Esophagus muscularis mucosa (tissue), 4 donors: ENCODE measurements at regions not wholly inside any gene's neighbourhood (a gene's known extent, or its start where the extent isn't known, plus 50 kb on each side); places are given as distances from the start of the nearest gene placed in this dataset.

Experiments used
- DNase-seq: peaks from one replicate; pipeline ENCODE4 v3.0.0-alpha.2; 2017; ENCODE audit errors: extremely low spot score
- H3K27ac ChIP-seq, 4 donors: fragments of 200-600 bp; sonication (generic); replicated peaks in 1 of 4; 1 replicate in 3 of 4; 2 replicates in 1 of 4; pipeline ENCODE4 v1.5.1; 2016 to 2019; ENCODE audit warnings: mild to moderate bottlenecking in 1 of 4
- H3K27me3 ChIP-seq, 4 donors: fragments of 200-600 bp; sonication (generic); one replicate each; pipeline versions ENCODE4 v1.5.1 to v1.6.0; 2016 to 2019
- H3K36me3 ChIP-seq, 4 donors: fragments of 200-600 bp; sonication (generic); one replicate each; pipeline ENCODE4 v1.5.1; 2016 to 2019
- H3K4me1 ChIP-seq, 4 donors: fragments of 200-600 bp; sonication (generic); one replicate each; pipeline ENCODE4 v1.5.1; 2016 to 2019
- H3K4me3 ChIP-seq, 4 donors: fragments of 200-600 bp; sonication (generic); 1 replicate in 2 of 4; 2 replicates in 2 of 4; pipeline ENCODE4 v1.5.1; 2016 to 2019; ENCODE audit warnings: mild to moderate bottlenecking in 4 of 4, moderate library complexity in 1 of 4
- H3K9me3 ChIP-seq, 4 donors: fragments of 200-600 bp; sonication (generic); 1 replicate in 3 of 4; 2 replicates in 1 of 4; pipeline ENCODE4 v1.5.1; 2016 to 2019
- EP300 ChIP-seq: sonication (generic); formaldehyde crosslinking; IDR thresholded peaks from one replicate; pipeline ENCODE4 v1.6.1; 2017; ENCODE audit warnings: antibody characterized with exemption
- POLR2A ChIP-seq: fragments of 450-650 bp; IDR thresholded peaks from one replicate; pipeline ENCODE4 v1.6.1; 2017; ENCODE audit warnings: antibody characterized with exemption, moderate library complexity, mild to moderate bottlenecking, low read depth
- POLR2AphosphoS5 ChIP-seq, 2 donors: sonication (generic); formaldehyde crosslinking; IDR thresholded peaks; one replicate each; pipeline ENCODE4 v1.6.1; 2017; ENCODE audit warnings: antibody characterized with exemption in 2 of 2
- WGBS: methylation state at CpG from one replicate; pipeline ENCODE4 v1.1.5; 2018; 5-methylcytosine and 5-hydroxymethylcytosine counted together
- intact Hi-C: fragments of 100-400 bp; cut with DNase I; formaldehyde crosslinking; loops from one replicate; pipeline ENCODE4 v1.15.1; 2023
- TF ChIP-seq, protein P1 (sequence below), 3 experiments: fragments of 200-600 bp in 2 of 3; fragments of 450-650 bp in 1 of 3; sonication (generic) in 2 of 3; IDR thresholded peaks; one replicate each; pipeline ENCODE4 v1.5.1; 2017 to 2019; ENCODE audit warnings: antibody characterized with exemption in 3 of 3, mild to moderate bottlenecking in 2 of 3, moderate library complexity in 1 of 3

DNA sequence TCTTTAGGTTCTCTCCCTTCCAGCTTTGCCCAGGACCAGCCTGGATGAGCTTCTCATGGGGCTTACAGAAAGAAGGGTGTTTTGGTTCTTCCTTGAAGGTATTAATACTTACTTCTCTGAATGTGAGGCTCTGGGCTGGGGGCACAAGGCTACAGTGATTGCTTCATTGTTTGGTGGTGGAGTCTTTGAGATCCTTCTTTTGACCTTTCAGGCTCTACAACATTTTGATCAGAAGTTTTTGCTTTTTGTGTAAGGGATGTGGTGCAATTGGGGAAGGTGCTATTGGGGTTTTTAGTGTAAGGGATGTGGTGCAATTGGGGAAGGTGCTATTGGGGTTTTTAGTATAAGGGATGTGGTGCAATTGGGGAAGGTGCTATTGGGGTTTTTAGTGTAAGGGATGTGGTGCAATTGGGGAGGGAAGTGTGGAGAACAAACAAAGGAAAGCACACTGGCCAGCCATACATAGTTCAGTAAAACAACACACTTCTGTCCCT lies 103.6 kb upstream of the IVNS1ABP start:
- Histone ChIP-seq H3K4me1 (no peaks in the 10 kb centered on the region), H3K9me3 (no peaks in the 10 kb centered on the region), H3K36me3 (no peaks in the 10 kb centered on the region), H3K4me3 (no peak overlapping the region), H3K27me3 (no peaks in the 10 kb centered on the region), H3K27ac (no peak overlapping the region)
- intact Hi-C loops = no loop called here
- TF ChIP-seq, protein P1, sequence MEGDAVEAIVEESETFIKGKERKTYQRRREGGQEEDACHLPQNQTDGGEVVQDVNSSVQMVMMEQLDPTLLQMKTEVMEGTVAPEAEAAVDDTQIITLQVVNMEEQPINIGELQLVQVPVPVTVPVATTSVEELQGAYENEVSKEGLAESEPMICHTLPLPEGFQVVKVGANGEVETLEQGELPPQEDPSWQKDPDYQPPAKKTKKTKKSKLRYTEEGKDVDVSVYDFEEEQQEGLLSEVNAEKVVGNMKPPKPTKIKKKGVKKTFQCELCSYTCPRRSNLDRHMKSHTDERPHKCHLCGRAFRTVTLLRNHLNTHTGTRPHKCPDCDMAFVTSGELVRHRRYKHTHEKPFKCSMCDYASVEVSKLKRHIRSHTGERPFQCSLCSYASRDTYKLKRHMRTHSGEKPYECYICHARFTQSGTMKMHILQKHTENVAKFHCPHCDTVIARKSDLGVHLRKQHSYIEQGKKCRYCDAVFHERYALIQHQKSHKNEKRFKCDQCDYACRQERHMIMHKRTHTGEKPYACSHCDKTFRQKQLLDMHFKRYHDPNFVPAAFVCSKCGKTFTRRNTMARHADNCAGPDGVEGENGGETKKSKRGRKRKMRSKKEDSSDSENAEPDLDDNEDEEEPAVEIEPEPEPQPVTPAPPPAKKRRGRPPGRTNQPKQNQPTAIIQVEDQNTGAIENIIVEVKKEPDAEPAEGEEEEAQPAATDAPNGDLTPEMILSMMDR (IDR thresholded peaks at IDR 0.05) = no peak
- no peak for DNase-seq

DNA sequence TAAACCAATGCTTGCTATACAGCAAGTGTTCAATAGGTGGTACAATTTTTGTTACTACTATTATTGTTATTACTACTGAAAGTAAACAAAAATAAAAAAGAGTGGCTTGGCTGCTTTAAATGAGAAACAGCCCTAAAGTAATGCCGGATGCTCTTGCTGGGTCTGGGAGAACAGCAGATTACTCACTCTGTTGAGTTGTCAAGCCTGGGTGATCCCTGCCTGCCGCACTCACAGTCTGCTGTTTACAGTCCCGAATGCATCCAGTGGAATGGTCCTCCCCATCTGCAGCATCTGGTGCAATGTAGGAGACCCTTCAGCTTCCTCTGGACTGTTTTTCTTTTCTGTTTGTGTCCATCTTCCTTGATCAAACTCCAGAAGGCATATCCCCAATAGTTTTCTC lies 102.7 kb upstream of the IVNS1ABP start:
- H3K27ac ChIP-seq = no peak overlapping the region
- H3K4me3 ChIP-seq = no peak overlapping the region
- no peaks in the 10 kb centered on the region for H3K9me3 ChIP-seq
- TF ChIP-seq, protein P1 (IDR thresholded peaks at IDR 0.05) = no peak
- TF ChIP-seq EP300 = no peak
- no peak for TF ChIP-seq POLR2AphosphoS5 (IDR thresholded peaks at IDR 0.05)
- no peak for TF ChIP-seq POLR2A
- no peaks in the 10 kb centered on the region for H3K27me3 ChIP-seq
- H3K36me3 ChIP-seq = no peaks in the 10 kb centered on the region
- no peaks in the 10 kb centered on the region for H3K4me1 ChIP-seq
- WGBS = 88% methylated on average over 3 of the region's 3 CpGs
- intact Hi-C loops = no loop called here
- no peak for DNase-seq

DNA sequence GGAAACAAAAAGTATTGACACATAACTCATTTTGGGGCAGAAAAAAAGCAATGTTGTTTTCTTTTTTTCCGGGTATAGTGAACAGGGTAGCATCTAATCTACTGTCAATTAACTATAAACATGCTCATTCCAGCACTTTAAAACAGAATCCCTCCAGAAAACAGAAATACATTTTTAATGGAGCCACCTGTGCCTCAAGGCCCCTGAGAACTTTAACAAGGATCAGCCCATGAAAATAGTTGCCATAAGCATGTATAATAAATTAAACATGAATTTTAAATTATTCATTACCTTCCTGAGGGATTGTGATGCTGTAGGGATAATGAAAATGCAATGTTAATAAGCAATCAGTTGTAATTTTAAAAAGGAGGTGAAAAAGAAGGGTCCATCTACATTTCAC lies 101.4 kb upstream of the IVNS1ABP start:
- 81% methylated on average over 1 of the region's 1 CpG for WGBS
- Histone ChIP-seq H3K4me3 (no peak overlapping the region), H3K9me3 (no peaks in the 10 kb centered on the region), H3K36me3 (no peaks in the 10 kb centered on the region), H3K27ac (no peak overlapping the region), H3K27me3 (no peaks in the 10 kb centered on the region), H3K4me1 (no peaks in the 10 kb centered on the region)
- no peak for TF ChIP-seq POLR2A
- TF ChIP-seq POLR2AphosphoS5 (IDR thresholded peaks at IDR 0.05) = no peak
- TF ChIP-seq, protein P1 (IDR thresholded peaks at IDR 0.05) = no peak
- TF ChIP-seq EP300 = no peak
- intact Hi-C loops = no loop called here
- DNase-seq = no peak

DNA sequence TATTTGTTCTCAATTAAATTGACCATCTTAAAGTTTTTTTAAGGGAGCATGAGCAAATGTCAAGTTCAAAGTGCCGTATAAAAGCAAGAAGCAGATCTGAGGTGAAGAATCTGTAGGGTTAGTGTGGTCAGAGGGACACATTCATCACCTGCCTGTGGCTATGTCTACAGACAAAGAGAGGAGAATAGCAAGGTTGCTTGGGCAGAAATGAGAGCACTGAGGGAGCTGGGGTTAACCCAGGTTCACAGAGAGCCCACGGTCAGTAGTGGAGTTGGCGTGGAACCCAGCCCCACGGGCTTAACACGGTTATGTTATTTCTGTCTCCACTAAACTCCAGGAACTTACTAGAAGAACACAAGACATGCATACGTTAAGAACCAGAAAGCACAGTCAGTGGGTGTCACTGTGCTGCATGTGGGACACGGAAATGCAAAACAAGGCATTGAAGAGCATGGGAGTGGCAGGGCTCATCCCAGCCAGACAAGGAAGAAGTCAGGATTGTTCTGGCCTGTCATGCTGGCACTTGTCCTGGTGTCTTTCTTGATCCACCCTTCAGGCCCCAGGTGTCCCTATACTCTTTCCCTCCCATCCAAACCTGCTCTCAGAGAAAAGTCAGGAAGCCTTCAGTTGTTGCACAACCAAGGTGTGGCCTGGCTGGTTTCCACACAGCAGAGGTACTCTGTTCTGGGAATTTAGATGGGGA lies 95.5 kb upstream of the IVNS1ABP start:
- intact Hi-C loops = no loop called here
- WGBS = 81% methylated on average over 7 of the region's 7 CpGs
- no peaks in the 10 kb centered on the region for H3K4me1 ChIP-seq
- DNase-seq = no peak
- no peaks in the 10 kb centered on the region for H3K36me3 ChIP-seq
- TF ChIP-seq POLR2AphosphoS5 (IDR thresholded peaks at IDR 0.05) (no peak), EP300 (no peak), POLR2A (no peak)
- TF ChIP-seq, protein P1 (IDR thresholded peaks at IDR 0.05) = no peak
- no peaks in the 10 kb centered on the region for H3K9me3 ChIP-seq
- no peak overlapping the region for H3K4me3 ChIP-seq
- H3K27ac ChIP-seq = no peak overlapping the region
- H3K27me3 ChIP-seq = no peaks in the 10 kb centered on the region
